ENCODE measurements at regions not wholly inside any gene's neighbourhood (a gene's known extent, or its start where the extent isn't known, plus 50 kb on each side); places are given as distances from the start of the nearest gene placed in this dataset.

DNA sequence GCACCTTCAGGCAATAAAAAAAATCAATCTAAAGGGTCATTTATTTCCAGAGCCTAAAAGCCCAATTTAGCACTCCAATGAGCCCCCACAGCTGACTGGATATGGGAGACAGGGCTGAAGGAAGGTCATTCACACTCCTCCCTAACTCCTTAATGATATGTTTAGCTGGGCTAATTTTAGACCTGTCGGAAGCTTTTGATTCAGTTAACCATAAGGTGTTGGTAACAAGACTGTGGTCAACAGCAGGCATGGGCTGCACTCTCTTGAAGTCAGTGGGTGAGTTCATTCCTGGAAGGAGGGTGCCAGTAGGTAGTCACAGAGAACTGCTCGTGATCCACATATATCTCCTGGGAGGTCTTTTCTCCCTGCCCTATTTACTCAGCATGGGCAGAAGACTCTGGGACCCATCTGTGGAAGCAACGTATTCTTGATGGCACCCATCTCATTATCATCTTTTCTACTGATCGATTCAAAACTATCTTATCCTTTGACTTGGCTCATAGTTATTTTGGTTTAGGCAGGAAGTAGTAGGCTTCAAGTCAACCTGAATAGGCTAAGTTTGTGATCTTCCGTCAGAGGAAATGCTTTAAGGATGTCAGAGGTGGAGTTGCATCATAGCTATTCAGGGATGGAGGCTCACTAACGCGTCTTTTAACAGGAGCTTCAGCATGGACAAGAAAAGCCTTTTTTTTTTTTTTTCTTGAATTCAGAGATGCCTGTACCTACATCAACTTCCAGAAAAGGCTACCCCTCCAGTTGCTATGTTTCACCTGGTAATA, 367.7 kb upstream of the SLC30A5 start:
- no peak for DNase-seq
- Histone ChIP-seq H3K4me3 (no peak overlapping the region), H3K27ac (no peak overlapping the region), H3K36me3 (no peaks in the 10 kb centered on the region), H3K9me3 (no peaks in the 10 kb centered on the region), H3K4me1 (peaks cover 0 to 11% (median 5%) of the 10 kb centered on the region in 4 donors), H3K27me3 (no peaks in the 10 kb centered on the region)
- 79 to 87% methylated on average over 6 to 7 of the region's 7 CpGs for WGBS, 2 donors (ENCODE audit: low coverage in 1 of 2)
- in situ Hi-C loops (cut with MboI; ENCODE audit: low pct_ligation_motif_present in 1 of 4, low pct_unique_long_range_greater_than_20kb in 1 of 4, low sequenced_read_pairs in 3 of 4) = no loop called here
- no peak for TF ChIP-seq POLR2AphosphoS5 (IDR thresholded peaks at IDR 0.05)
- TF ChIP-seq, protein P1, sequence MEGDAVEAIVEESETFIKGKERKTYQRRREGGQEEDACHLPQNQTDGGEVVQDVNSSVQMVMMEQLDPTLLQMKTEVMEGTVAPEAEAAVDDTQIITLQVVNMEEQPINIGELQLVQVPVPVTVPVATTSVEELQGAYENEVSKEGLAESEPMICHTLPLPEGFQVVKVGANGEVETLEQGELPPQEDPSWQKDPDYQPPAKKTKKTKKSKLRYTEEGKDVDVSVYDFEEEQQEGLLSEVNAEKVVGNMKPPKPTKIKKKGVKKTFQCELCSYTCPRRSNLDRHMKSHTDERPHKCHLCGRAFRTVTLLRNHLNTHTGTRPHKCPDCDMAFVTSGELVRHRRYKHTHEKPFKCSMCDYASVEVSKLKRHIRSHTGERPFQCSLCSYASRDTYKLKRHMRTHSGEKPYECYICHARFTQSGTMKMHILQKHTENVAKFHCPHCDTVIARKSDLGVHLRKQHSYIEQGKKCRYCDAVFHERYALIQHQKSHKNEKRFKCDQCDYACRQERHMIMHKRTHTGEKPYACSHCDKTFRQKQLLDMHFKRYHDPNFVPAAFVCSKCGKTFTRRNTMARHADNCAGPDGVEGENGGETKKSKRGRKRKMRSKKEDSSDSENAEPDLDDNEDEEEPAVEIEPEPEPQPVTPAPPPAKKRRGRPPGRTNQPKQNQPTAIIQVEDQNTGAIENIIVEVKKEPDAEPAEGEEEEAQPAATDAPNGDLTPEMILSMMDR (IDR thresholded peaks at IDR 0.05) = no peak
- no peak for TF ChIP-seq POLR2A (IDR thresholded peaks at IDR 0.05)
- no peak for TF ChIP-seq EP300 (IDR thresholded peaks at IDR 0.05; ENCODE audit: low read depth)
- intact Hi-C loops (cut with DNase I; ENCODE audit: low total_unique reads) = no loop called here

DNA sequence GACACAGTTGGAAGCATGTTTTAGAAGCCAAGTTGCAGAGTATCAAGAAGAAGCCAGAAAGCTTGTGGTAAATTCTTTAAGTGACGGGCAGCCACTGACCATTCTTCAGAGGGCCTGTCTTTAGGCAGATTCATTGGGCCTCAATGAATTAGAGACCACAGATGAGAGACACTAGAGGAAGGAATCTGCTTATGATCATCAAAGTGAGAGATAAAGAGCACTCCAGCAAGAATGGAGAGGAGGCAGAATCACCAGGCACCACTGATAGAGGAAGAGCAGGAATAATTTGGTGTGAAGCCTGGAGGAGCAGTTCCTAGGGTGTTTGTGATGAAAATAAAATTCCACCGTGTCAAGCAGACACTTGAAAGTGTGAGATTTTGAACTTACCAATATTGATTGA, 365.9 kb upstream of the SLC30A5 start:
- intact Hi-C loops (cut with DNase I; ENCODE audit: low total_unique reads) (no loop called here), in situ Hi-C loops (cut with MboI; ENCODE audit: low pct_ligation_motif_present in 1 of 4, low pct_unique_long_range_greater_than_20kb in 1 of 4, low sequenced_read_pairs in 3 of 4) (no loop called here)
- Histone ChIP-seq H3K4me3 (no peak overlapping the region), H3K36me3 (no peaks in the 10 kb centered on the region), H3K9me3 (no peaks in the 10 kb centered on the region), H3K27ac (no peak overlapping the region), H3K4me1 (peaks cover 0 to 11% (median 5%) of the 10 kb centered on the region in 4 donors), H3K27me3 (no peaks in the 10 kb centered on the region)
- no peak for DNase-seq
- WGBS, 2 donors (ENCODE audit: low coverage in 1 of 2) = 79 to 83% methylated on average over 2 of the region's 2 CpGs
- TF ChIP-seq POLR2A (IDR thresholded peaks at IDR 0.05) = no peak
- TF ChIP-seq EP300 (IDR thresholded peaks at IDR 0.05; ENCODE audit: low read depth) = no peak
- no peak for TF ChIP-seq POLR2AphosphoS5 (IDR thresholded peaks at IDR 0.05)
- TF ChIP-seq, protein P1 (IDR thresholded peaks at IDR 0.05) = no peak

DNA sequence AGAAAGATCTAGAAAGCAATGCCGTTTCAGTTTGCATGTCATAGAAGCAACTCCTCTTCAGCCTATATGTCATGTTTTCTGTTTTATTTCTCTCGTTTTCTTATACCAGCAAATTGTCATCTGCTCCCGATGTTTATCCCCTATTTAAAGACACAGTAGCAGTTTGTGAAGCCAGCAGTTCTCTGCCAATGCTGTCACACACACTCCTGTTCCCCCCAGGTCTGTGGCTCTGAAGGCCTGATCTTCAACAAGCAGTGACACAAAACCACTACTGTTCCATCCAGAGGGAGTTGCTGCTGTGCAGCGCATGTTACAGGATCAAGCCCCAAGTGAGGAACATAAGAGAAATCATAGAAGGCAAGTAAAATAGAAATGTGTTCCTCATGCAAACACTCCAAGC, 364.1 kb upstream of the SLC30A5 start:
- Histone ChIP-seq H3K4me3 (no peak overlapping the region), H3K27me3 (no peaks in the 10 kb centered on the region), H3K9me3 (no peaks in the 10 kb centered on the region), H3K27ac (no peak overlapping the region), H3K36me3 (no peaks in the 10 kb centered on the region), H3K4me1 (peaks cover 0 to 11% (median 5%) of the 10 kb centered on the region in 4 donors)
- in situ Hi-C loops (cut with MboI; ENCODE audit: low pct_ligation_motif_present in 1 of 4, low pct_unique_long_range_greater_than_20kb in 1 of 4, low sequenced_read_pairs in 3 of 4) (no loop called here), intact Hi-C loops (cut with DNase I; ENCODE audit: low total_unique reads) (no loop called here)
- no peak for DNase-seq
- WGBS, 2 donors (ENCODE audit: low coverage in 1 of 2) = 58 to 74% methylated on average over 3 to 4 of the region's 4 CpGs
- TF ChIP-seq, protein P1 (IDR thresholded peaks at IDR 0.05) = no peak
- TF ChIP-seq POLR2A (IDR thresholded peaks at IDR 0.05) = no peak
- TF ChIP-seq POLR2AphosphoS5 (IDR thresholded peaks at IDR 0.05) = no peak
- no peak for TF ChIP-seq EP300 (IDR thresholded peaks at IDR 0.05; ENCODE audit: low read depth)

DNA sequence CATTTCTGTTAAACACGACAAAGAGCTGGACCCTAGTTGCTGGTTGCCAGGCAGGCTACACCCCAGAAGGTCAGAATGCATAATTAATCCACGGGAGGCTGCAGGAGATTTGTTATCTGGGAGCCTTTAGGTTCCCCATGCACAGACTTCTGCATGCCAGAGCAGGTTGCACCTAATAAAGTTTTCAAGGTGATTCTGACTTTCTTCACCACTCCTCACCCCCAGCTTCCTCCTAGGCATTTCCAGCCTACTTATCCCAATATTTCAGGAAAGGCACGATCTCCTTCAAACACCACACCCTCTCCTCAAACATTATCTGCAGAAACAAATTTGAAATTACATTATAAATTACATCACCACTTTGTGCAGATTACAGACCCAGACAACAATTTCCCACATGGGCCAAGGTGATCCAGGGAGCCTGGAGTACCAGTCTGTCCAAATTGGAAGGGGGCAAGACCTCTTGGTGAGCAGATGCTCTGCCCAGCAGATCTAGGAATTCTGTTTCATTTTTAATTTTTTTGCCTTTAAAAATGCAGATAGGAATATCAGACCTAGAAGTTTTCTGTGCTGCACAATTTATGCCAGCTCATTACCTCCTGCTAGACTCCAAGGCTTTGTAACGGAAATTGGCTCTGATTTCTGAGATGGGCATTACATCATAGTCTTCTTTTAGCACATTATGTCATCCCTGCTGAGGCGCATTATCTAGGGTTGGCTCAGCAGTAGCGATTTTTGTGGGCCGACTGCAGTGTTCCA, 363.4 kb upstream of the SLC30A5 start:
- Histone ChIP-seq H3K27me3 (no peaks in the 10 kb centered on the region), H3K4me3 (no peak overlapping the region), H3K9me3 (no peaks in the 10 kb centered on the region), H3K36me3 (no peaks in the 10 kb centered on the region), H3K4me1 (peaks cover 0 to 11% (median 5%) of the 10 kb centered on the region in 4 donors), H3K27ac (no peak overlapping the region)
- intact Hi-C loops (cut with DNase I; ENCODE audit: low total_unique reads) (no loop called here), in situ Hi-C loops (cut with MboI; ENCODE audit: low pct_ligation_motif_present in 1 of 4, low pct_unique_long_range_greater_than_20kb in 1 of 4, low sequenced_read_pairs in 3 of 4) (no loop called here)
- DNase-seq = no peak
- TF ChIP-seq POLR2AphosphoS5 (IDR thresholded peaks at IDR 0.05) (no peak), POLR2A (IDR thresholded peaks at IDR 0.05) (no peak), EP300 (IDR thresholded peaks at IDR 0.05; ENCODE audit: low read depth) (no peak)
- TF ChIP-seq, protein P1 (IDR thresholded peaks at IDR 0.05) = no peak
- WGBS, 2 donors (ENCODE audit: low coverage in 1 of 2) = 32 to 44% methylated on average over 6 to 7 of the region's 7 CpGs

Data from transverse colon (tissue), 4 donors.